H1 (cell line): ENCODE measurements at regions not wholly inside any gene's neighbourhood (a gene's known extent, or its start where the extent isn't known, plus 50 kb on each side); places are given as distances from the start of the nearest gene placed in this dataset.

Experiments
- CTCF ChIA-PET: fragments of 300-600 bp; sonication (Branson Sonifier 250); formaldehyde crosslinking; loops from one replicate; lab custom pipeline; 2021; ENCODE audit not compliant: partially characterized antibody; lab: Charles Lee
- POLR2A ChIA-PET: fragments of 300-600 bp; sonication (Branson Sonifier 250); formaldehyde crosslinking; loops from one replicate; lab custom pipeline; 2021; ENCODE audit warnings: inconsistent platforms; ENCODE audit not compliant: partially characterized antibody; lab: Charles Lee
- DNase-seq, 2 experiments: peaks; one replicate each; pipeline versions ENCODE4 v3.0.0 to v3.0.0-alpha.2; 2010 to 2022; ENCODE audit warnings: low spot score in 2 of 2, low read depth in 1 of 2, mixed read lengths in 1 of 2
- FAIRE-seq: peaks from 2 replicates; lab custom pipeline; 2011; peaks lifted over from hg19 to GRCh38; lab: Jason Lieb, UNC
- H2AFZ ChIP-seq: 2 replicates; pipeline ENCODE4 v1.8.1; 2012; ENCODE audit warnings: low read length, inconsistent platforms
- H2AK5ac ChIP-seq: 2 replicates; pipeline ENCODE4 v1.6.1; 2013; ENCODE audit warnings: low read depth, low read length
- H2BK120ac ChIP-seq: replicated peaks from 2 replicates; pipeline ENCODE3; 2013; ENCODE audit warnings: low read depth, low read length, inconsistent platforms
- H2BK12ac ChIP-seq: 2 replicates; pipeline ENCODE4 v1.6.1; 2013; ENCODE audit warnings: low read depth, low read length
- H2BK15ac ChIP-seq: 2 replicates; pipeline ENCODE4 v1.6.1; 2013; ENCODE audit warnings: low read length
- H2BK20ac ChIP-seq: 2 replicates; pipeline ENCODE4 v1.6.1; 2013; ENCODE audit warnings: low read length
- H2BK5ac ChIP-seq: 2 replicates; pipeline ENCODE4 v1.6.1; 2013; ENCODE audit warnings: low read depth, low read length
- H3K14ac ChIP-seq: 2 replicates; pipeline ENCODE4 v1.6.1; 2013; ENCODE audit warnings: inconsistent platforms; ENCODE audit not compliant: insufficient read length
- H3K18ac ChIP-seq: 2 replicates; pipeline ENCODE4 v1.6.1; 2013; ENCODE audit warnings: low read length; ENCODE audit errors: extremely low read depth
- H3K23ac ChIP-seq: 2 replicates; pipeline ENCODE4 v1.6.1; 2013; ENCODE audit warnings: inconsistent platforms; ENCODE audit not compliant: insufficient read length
- H3K23me2 ChIP-seq: 2 replicates; pipeline ENCODE4 v1.6.1; 2013; ENCODE audit warnings: low read depth, low read length
- H3K27ac ChIP-seq: 2 replicates; pipeline ENCODE4 v1.6.1; 2011; ENCODE audit warnings: low read depth, low read length, inconsistent platforms
- H3K27me3 ChIP-seq, 4 experiments: replicated peaks in 1 of 4; 1 replicate in 1 of 4; 2 replicates in 3 of 4; pipeline versions ENCODE4 v1.6.1 to v1.8.1; 2011 to 2013; ENCODE audit warnings: low read length in 3 of 4, mild to moderate bottlenecking in 3 of 4, inconsistent platforms in 2 of 4, mixed read lengths in 2 of 4, moderate library complexity in 1 of 4; ENCODE audit not compliant: control insufficient read depth in 3 of 4, insufficient read depth in 3 of 4; ENCODE audit errors: extremely low read depth in 1 of 4
- H3K36me3 ChIP-seq, 4 experiments: 2 replicates each; pipeline versions ENCODE4 v1.6.1 to v1.8.1; 2011 to 2013; ENCODE audit warnings: mild to moderate bottlenecking in 4 of 4, low read length in 3 of 4, moderate library complexity in 2 of 4, control low read depth in 1 of 4, inconsistent platforms in 1 of 4; ENCODE audit not compliant: insufficient read depth in 4 of 4, control insufficient read depth in 2 of 4
- H3K4ac ChIP-seq: replicated peaks from 2 replicates; pipeline ENCODE3; 2013; ENCODE audit warnings: low read length, low read depth, mixed read lengths, inconsistent platforms; ENCODE audit not compliant: insufficient read length
- H3K4me1 ChIP-seq, 4 experiments: replicated peaks in 1 of 4; 1 replicate in 1 of 4; 2 replicates in 3 of 4; pipeline versions ENCODE4 v1.6.1 to v1.8.1; 2011 to 2013; ENCODE audit warnings: low read length in 3 of 4, inconsistent platforms in 2 of 4, mixed read lengths in 1 of 4; ENCODE audit not compliant: insufficient read depth in 4 of 4, control insufficient read depth in 3 of 4
- H3K4me2 ChIP-seq, 2 experiments: 2 replicates each; pipeline versions ENCODE4 v1.6.1 to v1.8.1; 2011 to 2013; ENCODE audit warnings: low read depth in 2 of 2, low read length in 2 of 2, control low read depth in 1 of 2, inconsistent platforms in 1 of 2, mild to moderate bottlenecking in 1 of 2; ENCODE audit not compliant: insufficient read depth in 1 of 2
- H3K4me3 ChIP-seq, 4 experiments: fragments of 200-600, 300-600 bp in 1 of 4; sonication (generic), shearing (Covaris generic), sonication (Bioruptor Twin) in 1 of 4; 2 replicates each; pipeline versions ENCODE4 v1.5.1 to v1.8.1; 2011 to 2016; ENCODE audit warnings: low read length in 4 of 4, low read depth in 3 of 4, control low read depth in 2 of 4, inconsistent platforms in 2 of 4, mild to moderate bottlenecking in 2 of 4, mixed read lengths in 1 of 4, moderate library complexity in 1 of 4; ENCODE audit not compliant: insufficient read depth in 2 of 4; ENCODE audit errors: extremely low read depth in 1 of 4
- H3K56ac ChIP-seq: replicated peaks from 2 replicates; pipeline ENCODE3; 2013; ENCODE audit warnings: low read depth, mild to moderate bottlenecking, mixed read lengths, low read length, inconsistent platforms; ENCODE audit not compliant: insufficient read length
- H3K79me1 ChIP-seq: 2 replicates; pipeline ENCODE4 v1.6.1; 2013; ENCODE audit warnings: low read depth, low read length, control low read depth
- H3K79me2 ChIP-seq, 2 experiments: 2 replicates each; pipeline versions ENCODE4 v1.6.1 to v1.8.1; 2012 to 2013; ENCODE audit warnings: low read length in 2 of 2, mild to moderate bottlenecking in 2 of 2, inconsistent platforms in 1 of 2; ENCODE audit not compliant: insufficient read depth in 2 of 2, control insufficient read depth in 1 of 2
- H3K9ac ChIP-seq, 4 experiments: replicated peaks in 1 of 4; 1 replicate in 1 of 4; 2 replicates in 3 of 4; pipeline versions ENCODE4 v1.6.1 to v1.8.1; 2011 to 2013; ENCODE audit warnings: low read depth in 3 of 4, low read length in 3 of 4, control low read depth in 2 of 4, mild to moderate bottlenecking in 2 of 4, moderate library complexity in 2 of 4, inconsistent platforms in 1 of 4; ENCODE audit errors: extremely low read depth in 1 of 4
- H3K9me3 ChIP-seq, 2 experiments: 2 replicates each; pipeline versions ENCODE4 v1.6.1 to v1.8.1; 2012 to 2013; ENCODE audit warnings: mild to moderate bottlenecking in 2 of 2, moderate library complexity in 2 of 2, control low read depth in 1 of 2, inconsistent platforms in 1 of 2, low read depth in 1 of 2, low read length in 1 of 2, mixed read lengths in 1 of 2; ENCODE audit not compliant: insufficient read depth in 2 of 2
- H4K20me1 ChIP-seq, 2 experiments: replicated peaks in 1 of 2; 2 replicates each; pipeline versions ENCODE3 to v1.8.1; 2011 to 2013; ENCODE audit warnings: inconsistent platforms in 2 of 2, low read length in 2 of 2, mild to moderate bottlenecking in 1 of 2; ENCODE audit not compliant: insufficient read depth in 2 of 2, control insufficient read depth in 1 of 2
- H4K5ac ChIP-seq: 2 replicates; pipeline ENCODE4 v1.6.1; 2013; ENCODE audit warnings: low read length, low read depth, mixed read lengths, inconsistent platforms; ENCODE audit not compliant: insufficient read length
- H4K8ac ChIP-seq: 2 replicates; pipeline ENCODE4 v1.8.0; 2013; ENCODE audit warnings: mild to moderate bottlenecking, moderate library complexity, low read length, inconsistent platforms; ENCODE audit not compliant: insufficient read depth; ENCODE audit errors: extremely low read depth
- H4K91ac ChIP-seq: replicated peaks from 2 replicates; pipeline ENCODE3; 2013; ENCODE audit warnings: low read length, mixed read lengths, inconsistent platforms; ENCODE audit not compliant: insufficient read length
- ATF3 ChIP-seq: IDR thresholded peaks from 2 replicates; pipeline ENCODE4 v1.6.1; 2011; ENCODE audit warnings: low read depth, mild to moderate bottlenecking, low read length; ENCODE audit not compliant: insufficient read depth
- CHD1 ChIP-seq: IDR thresholded peaks from 2 replicates; pipeline ENCODE4 v1.6.1; 2012; ENCODE audit warnings: low read depth, low read length, improper control_type of control experiment
- EGR1 ChIP-seq: IDR thresholded peaks from 2 replicates; pipeline ENCODE4 v1.6.1; 2011; ENCODE audit warnings: low read depth, low read length, borderline replicate concordance
- TEAD4 ChIP-seq: IDR thresholded peaks from 2 replicates; pipeline ENCODE4 v1.6.1; 2012; ENCODE audit warnings: low read depth, low read length, inconsistent platforms, mixed read lengths
- ZNF274 ChIP-seq: IDR thresholded peaks from 2 replicates; pipeline ENCODE4 v1.7.0; 2012; ENCODE audit warnings: low read length, borderline replicate concordance; ENCODE audit errors: extremely low read depth
- WGBS, 2 experiments: shearing (Covaris generic) in 1 of 2; methylation state at CpG; one replicate each; pipeline versions ENCODE4 v1.1.6 to v1.1.7; 2013 to 2015; ENCODE audit warnings: low lambda C conversion rate in 2 of 2, mixed read lengths in 2 of 2, inconsistent platforms in 1 of 2, low coverage in 1 of 2, missing lambda C conversion rate in 1 of 2; ENCODE audit not compliant: insufficient replicate concordance in 2 of 2, insufficient coverage in 1 of 2, insufficient read length in 1 of 2; ENCODE audit errors: extremely low coverage in 1 of 2, missing lambda C conversion rate in 1 of 2; 5-methylcytosine and 5-hydroxymethylcytosine counted together

GRCh38 chr5:53239301-53239990 lies 129.9 kb upstream of the MOCS2 start:
- Histone ChIP-seq H2BK12ac (no peak overlapping the region), H2BK5ac (no peak overlapping the region), H2AK5ac (no peak overlapping the region), H2BK20ac (no peak overlapping the region), H3K79me2 (no peaks in the 10 kb centered on the region), H3K23ac (no peak overlapping the region), H3K9ac (no peak overlapping the region), H3K9me3 (no peaks in the 10 kb centered on the region), H3K4me3 (no peak overlapping the region), H2BK15ac (no peak overlapping the region), H3K4me1 (no peaks in the 10 kb centered on the region), H3K4me2 (no peak overlapping the region), H4K91ac (no peak overlapping the region), H4K8ac (no peak overlapping the region), H3K18ac (no peak overlapping the region), H2BK120ac (no peak overlapping the region), H3K23me2 (no peaks in the 10 kb centered on the region; the same call in 1 of the 2 replicates), H3K4ac (no peak overlapping the region), H2AFZ (no peak overlapping the region), H3K27ac (no peak overlapping the region), H4K20me1 (no peaks in the 10 kb centered on the region), H3K56ac (no peak overlapping the region), H3K79me1 (no peaks in the 10 kb centered on the region), H4K5ac (no peak overlapping the region), H3K27me3 (no peaks in the 10 kb centered on the region), H3K14ac (no peak overlapping the region), H3K36me3 (no peaks in the 10 kb centered on the region)
- ChIA-PET POLR2A (no interaction called here), CTCF (interaction anchor here (1.4 kb wide), 1 partner anchor 22 kb away, joined by 4 read pairs; no protein-coding TSS in a partner anchor)
- no peak for DNase-seq
- TF ChIP-seq ATF3 (no peak), ZNF274 (no peak), TEAD4 (no peak), CHD1 (no peak), EGR1 (no peak)
- no peak for FAIRE-seq
- 95% methylated on average over 2 of the region's 2 CpGs; no CpG with 5 or more reads in 1 of the 2 experiments for WGBS, 2 experiments
